ENCODE measurements at regions not wholly inside any gene's neighbourhood (a gene's known extent, or its start where the extent isn't known, plus 50 kb on each side); places are given as distances from the start of the nearest gene placed in this dataset.
A peak's percentile ranks its signal among the peaks of the same experiment; 100 is the strongest.

DNA sequence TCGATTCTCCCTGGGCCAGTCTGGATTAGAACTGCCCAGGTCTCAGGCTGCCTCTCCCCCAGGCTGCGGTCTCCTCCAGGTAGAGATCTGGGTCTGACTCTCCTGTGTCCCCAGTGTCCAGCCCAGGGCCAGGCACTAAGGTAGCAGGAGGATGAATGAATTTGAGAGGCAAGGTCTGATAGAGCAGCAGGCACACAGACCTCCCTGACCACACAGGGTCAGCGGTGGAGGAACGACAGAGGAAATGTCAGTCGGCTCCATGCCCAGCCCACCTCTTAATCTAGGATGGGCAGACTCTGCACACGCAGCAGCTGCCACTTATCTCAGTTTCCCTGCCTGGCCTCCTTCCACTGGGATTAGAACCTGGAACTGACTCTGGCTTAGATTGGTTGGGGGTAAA, 272.7 kb upstream of the MVB12B start:
- no peaks in the 10 kb centered on the region for H3K36me3 ChIP-seq
- no peaks in the 10 kb centered on the region for H3K9me3 ChIP-seq
- peaks cover 0 to 4% (median 0%) of the 10 kb centered on the region in 4 donors for H3K4me1 ChIP-seq
- H3K27ac ChIP-seq, result no peak overlapping the region
- DNase-seq, result peak; percentile 40
- TF ChIP-seq, protein P1, sequence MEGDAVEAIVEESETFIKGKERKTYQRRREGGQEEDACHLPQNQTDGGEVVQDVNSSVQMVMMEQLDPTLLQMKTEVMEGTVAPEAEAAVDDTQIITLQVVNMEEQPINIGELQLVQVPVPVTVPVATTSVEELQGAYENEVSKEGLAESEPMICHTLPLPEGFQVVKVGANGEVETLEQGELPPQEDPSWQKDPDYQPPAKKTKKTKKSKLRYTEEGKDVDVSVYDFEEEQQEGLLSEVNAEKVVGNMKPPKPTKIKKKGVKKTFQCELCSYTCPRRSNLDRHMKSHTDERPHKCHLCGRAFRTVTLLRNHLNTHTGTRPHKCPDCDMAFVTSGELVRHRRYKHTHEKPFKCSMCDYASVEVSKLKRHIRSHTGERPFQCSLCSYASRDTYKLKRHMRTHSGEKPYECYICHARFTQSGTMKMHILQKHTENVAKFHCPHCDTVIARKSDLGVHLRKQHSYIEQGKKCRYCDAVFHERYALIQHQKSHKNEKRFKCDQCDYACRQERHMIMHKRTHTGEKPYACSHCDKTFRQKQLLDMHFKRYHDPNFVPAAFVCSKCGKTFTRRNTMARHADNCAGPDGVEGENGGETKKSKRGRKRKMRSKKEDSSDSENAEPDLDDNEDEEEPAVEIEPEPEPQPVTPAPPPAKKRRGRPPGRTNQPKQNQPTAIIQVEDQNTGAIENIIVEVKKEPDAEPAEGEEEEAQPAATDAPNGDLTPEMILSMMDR (IDR thresholded peaks at IDR 0.05), result no peak
- TF ChIP-seq POLR2A (IDR thresholded peaks at IDR 0.05), result no peak
- WGBS, 2 donors, result 50 to 69% methylated on average over 6 of the region's 6 CpGs
- H3K27me3 ChIP-seq, result peaks cover 0 to 7% (median 0%) of the 10 kb centered on the region in 3 donors
- intact Hi-C loops (cut with DNase I), result no loop called here
- no peak overlapping the region for H3K4me3 ChIP-seq

DNA sequence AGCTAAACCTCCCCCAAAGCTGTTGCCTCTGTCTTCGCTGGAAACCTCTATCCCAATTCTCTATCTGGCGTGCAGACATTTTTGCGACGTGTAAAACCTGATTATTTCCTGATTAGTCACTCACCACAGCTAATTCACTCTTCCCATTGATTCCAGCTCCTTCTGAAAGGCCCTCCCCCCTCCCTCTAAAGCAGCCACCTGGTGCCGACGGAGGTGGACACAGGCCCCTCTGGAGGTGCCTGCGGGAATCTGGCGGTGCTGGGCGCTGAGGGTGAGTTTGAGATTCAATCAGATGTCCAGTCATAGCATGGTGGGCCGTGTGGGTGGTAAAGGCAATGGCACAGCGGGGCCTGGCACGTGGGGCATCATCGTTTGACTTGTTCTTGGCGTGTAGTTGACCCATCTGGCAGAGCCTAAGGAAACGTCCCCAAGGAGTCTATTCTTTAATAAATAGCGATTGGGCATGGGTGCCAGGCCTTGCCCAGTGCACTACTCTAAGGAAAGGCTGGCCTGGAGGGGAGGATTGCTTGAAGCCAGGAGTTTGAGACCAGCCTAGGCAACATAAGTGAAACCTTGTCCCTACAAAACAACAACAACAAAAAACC, 271.1 kb upstream of the MVB12B start:
- TF ChIP-seq EP300 (IDR thresholded peaks at IDR 0.05) (no peak), POLR2AphosphoS5 (IDR thresholded peaks at IDR 0.05) (no peak), POLR2A (IDR thresholded peaks at IDR 0.05) (no peak)
- TF ChIP-seq, protein P1 (IDR thresholded peaks at IDR 0.05), result no peak
- DNase-seq, result peak; percentile 50
- 75% methylated on average over 16 of the region's 16 CpGs for WGBS, 2 donors
- Histone ChIP-seq H3K9me3 (no peaks in the 10 kb centered on the region), H3K4me1 (peaks cover 0 to 4% (median 0%) of the 10 kb centered on the region in 4 donors), H3K27ac (no peak overlapping the region), H3K27me3 (peaks cover 0 to 11% (median 0%) of the 10 kb centered on the region in 3 donors), H3K36me3 (no peaks in the 10 kb centered on the region), H3K4me3 (no peak overlapping the region)
- intact Hi-C loops (cut with DNase I), result no loop called here

DNA sequence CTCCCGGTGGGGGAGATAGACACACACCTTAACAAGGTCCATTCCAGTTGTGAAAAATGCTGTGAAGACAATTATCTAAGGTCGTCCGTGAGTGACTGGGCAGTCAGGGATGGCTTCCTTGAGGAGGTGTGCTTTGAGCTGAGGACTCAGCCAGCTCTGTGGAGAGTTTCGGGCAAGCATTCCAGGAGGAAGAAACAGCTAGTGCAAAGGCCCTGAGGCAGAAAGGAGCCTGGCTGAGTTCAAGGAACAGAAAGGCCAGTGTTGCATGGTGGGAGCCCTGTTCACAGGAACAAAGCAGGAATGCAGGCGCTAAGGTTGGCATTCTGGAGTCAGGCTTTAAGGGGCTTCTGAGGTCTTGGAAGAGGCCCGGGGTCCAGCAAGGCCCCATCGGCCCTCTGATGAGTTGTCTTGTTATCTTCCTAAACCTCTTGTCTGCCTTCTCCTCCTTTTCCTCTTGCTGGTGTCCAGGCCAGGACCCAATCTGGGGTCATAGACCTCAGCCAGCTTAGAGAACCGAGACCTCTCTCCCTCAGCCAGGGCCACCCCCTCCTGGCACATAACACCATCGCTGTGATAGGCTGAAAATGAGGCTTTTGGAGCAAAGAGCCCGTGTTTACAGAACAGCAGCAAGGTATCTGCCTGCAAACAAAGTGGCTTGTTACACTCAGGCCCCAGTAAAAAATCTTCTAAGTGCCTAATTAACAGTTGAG, 270.2 kb upstream of the MVB12B start:
- no peak overlapping the region for H3K4me3 ChIP-seq
- TF ChIP-seq EP300 (IDR thresholded peaks at IDR 0.05) (no peak), POLR2A (IDR thresholded peaks at IDR 0.05) (no peak), POLR2AphosphoS5 (IDR thresholded peaks at IDR 0.05) (no peak)
- H3K27ac ChIP-seq, result no peak overlapping the region
- intact Hi-C loops (cut with DNase I), result no loop called here
- H3K9me3 ChIP-seq, result no peaks in the 10 kb centered on the region
- peak; percentile 48 for DNase-seq
- WGBS, 2 donors, result 68 to 80% methylated on average over 10 of the region's 10 CpGs
- peaks cover 0 to 4% (median 0%) of the 10 kb centered on the region in 4 donors for H3K4me1 ChIP-seq
- peaks cover 0 to 15% (median 0%) of the 10 kb centered on the region in 3 donors for H3K27me3 ChIP-seq
- H3K36me3 ChIP-seq, result no peaks in the 10 kb centered on the region

DNA sequence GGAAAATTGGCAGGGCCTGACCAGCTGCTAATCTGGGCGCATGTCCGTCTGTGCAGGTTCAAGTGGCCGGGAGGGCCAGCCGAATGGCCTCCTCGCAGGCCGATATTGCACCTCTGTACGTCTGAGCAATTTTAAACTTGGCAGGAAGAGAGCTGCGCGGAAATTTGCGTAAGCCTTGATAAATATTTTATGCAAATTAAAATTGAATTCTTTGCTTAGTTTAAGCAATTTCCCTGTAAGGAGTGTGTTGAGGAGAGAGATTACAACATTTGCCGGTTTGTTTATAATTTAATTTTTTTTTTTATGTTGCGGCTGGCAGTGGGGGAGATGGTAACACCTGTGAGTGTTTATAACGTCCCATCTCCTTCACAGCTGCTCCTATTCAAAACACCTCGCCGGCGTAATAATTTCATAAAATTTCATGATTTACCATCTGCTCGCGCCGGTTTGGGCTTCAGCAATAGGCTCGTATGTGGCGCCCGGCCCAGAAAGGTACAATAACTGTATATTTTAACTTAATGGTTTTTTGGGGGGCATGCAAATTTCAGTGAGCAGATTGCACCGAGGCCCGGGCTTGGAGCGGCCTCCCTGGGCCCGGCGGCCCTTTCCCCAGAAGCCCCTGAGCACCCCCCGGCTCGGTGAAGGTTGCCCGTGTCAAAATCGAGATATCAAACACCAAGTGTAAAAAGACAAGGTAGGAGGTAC, 269.4 kb upstream of the MVB12B start:
- Histone ChIP-seq H3K27me3 (peaks cover 0 to 12% (median 0%) of the 10 kb centered on the region in 3 donors), H3K4me3 (no peak overlapping the region), H3K9me3 (no peaks in the 10 kb centered on the region), H3K4me1 (peaks cover 0 to 4% (median 0%) of the 10 kb centered on the region in 4 donors), H3K36me3 (no peaks in the 10 kb centered on the region), H3K27ac (peak overlapping the region in 1 of 4 donors; percentile 14)
- TF ChIP-seq POLR2AphosphoS5 (IDR thresholded peaks at IDR 0.05) (peak in 1 of 4 donors; percentile 16), POLR2A (IDR thresholded peaks at IDR 0.05) (no peak)
- peak; percentile 57 for DNase-seq
- WGBS, 2 donors, result 28 to 69% methylated on average over 31 of the region's 31 CpGs
- intact Hi-C loops (cut with DNase I), result no loop called here

DNA sequence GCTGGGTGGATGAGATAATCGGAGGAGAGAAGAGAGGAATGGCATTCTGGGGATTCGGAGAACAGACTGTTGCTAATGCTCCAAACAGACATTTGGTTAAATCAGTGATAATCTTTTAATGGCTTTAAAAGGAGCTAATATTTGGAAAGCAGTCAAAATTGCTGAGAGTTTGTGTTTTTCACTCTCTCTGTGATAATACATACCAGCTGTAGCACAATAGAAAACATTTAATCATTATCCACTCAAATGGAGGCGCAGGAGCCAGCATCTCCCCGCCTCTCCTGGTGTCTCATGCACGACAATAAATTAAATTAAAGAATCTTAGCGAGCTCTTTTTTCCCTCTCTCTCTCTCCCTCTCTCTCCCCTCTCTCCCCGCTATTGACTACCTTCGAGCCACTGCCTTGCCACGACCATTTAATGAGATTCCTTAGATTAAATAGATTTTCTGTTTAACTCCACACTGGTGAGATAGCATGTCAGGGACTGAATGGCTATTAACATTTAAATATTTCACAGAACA, 268.6 kb upstream of the MVB12B start:
- 41 to 55% methylated on average over 9 of the region's 9 CpGs for WGBS, 2 donors
- Histone ChIP-seq H3K4me3 (no peak overlapping the region), H3K9me3 (no peaks in the 10 kb centered on the region), H3K4me1 (peaks cover 0 to 4% (median 0%) of the 10 kb centered on the region in 4 donors), H3K36me3 (no peaks in the 10 kb centered on the region), H3K27ac (no peak overlapping the region), H3K27me3 (peaks cover 0 to 12% (median 0%) of the 10 kb centered on the region in 3 donors)
- TF ChIP-seq EP300 (IDR thresholded peaks at IDR 0.05), result no peak
- no peak for TF ChIP-seq POLR2AphosphoS5 (IDR thresholded peaks at IDR 0.05)
- no peak for TF ChIP-seq POLR2A (IDR thresholded peaks at IDR 0.05)
- TF ChIP-seq, protein P1 (IDR thresholded peaks at IDR 0.05), result no peak
- intact Hi-C loops (cut with DNase I), result no loop called here
- peak; percentile 33 for DNase-seq
